Stimulated activated CD8-positive, alpha-beta memory T cell treated with anti-CD3 and anti-CD28 coated beads, Interleukin-2, amount 100 ng/mL, for 1 hour (primary cell): ENCODE measurements at regions not wholly inside any gene's neighbourhood (a gene's known extent, or its start where the extent isn't known, plus 50 kb on each side); places are given as distances from the start of the nearest gene placed in this dataset.

ENCODE experiments used
- DNase-seq, 2 donors: peaks; one replicate each; pipeline ENCODE4 v3.0.0-alpha.2; 2020; ENCODE audit warnings: low read depth in 2 of 2

DNA sequence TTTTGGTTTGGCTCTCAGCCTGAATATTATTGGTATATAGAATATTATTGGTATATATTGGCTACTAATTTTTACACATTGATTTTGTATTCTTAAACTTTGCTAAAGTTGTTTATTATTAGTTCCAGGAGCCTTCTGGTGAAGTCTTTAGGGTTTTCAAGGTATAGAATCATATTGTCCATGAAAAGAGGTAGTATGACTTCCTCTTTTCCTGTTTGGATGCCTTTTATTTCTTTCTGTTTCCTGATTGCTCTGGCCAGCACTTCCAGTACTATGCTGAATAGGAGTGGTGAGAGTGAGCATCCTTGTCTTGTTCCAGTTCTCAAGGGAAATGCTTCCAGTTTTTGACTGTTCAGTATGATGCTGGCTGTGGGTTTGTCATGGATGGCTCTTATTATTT lies 107.3 kb upstream of the LIPC start:
- no peak for DNase-seq

DNA sequence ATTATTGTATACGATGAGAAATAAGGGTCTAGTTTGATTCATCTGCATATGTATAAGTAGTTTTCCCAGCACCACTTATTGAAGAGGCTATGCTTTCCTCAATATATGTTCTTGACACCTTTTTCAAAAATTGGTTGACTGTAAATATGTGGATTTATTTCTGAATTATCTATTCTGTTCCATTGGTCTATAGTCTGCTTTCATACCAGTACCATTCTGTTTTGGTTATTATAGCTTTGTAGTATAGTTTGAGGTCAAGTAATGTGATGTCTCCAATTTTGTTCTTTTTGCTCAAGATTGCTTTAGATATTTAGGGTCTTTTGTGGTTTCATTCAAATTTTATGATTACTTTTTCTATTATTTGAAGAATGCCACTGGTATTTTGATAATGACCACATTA lies 103.8 kb upstream of the LIPC start:
- DNase-seq: no peak

GRCh38 chr15:58329211-58329610 lies 102.6 kb upstream of the LIPC start:
- no peak for DNase-seq

GRCh38 chr15:58329781-58330671 lies 101.8 kb upstream of the LIPC start:
- no peak for DNase-seq

- no peak for DNase-seq
Observed at GRCh38 chr15:58330741-58331559, 100.8 kb upstream of the LIPC start.

DNA sequence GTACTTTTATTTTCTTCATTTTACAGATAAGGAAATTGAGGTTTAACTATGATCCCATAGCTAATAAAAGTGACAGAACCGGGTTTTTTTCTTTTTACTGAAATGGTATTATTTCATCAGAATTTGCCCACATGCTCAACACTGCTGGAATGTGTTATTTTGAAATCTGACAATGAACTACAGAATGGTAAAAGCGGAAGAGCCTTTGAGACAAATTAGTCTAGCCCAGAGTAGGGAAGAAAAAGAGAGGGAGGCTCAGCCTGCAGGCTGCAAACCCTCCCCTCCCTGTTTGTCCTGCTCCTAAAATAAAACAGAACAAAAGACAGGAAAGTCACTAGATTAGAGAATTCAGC lies 100.3 kb upstream of the LIPC start:
- no peak for DNase-seq

GRCh38 chr15:58331913-58332675 lies 99.7 kb upstream of the LIPC start:
- DNase-seq: peak; percentile 63 to 74

DNA sequence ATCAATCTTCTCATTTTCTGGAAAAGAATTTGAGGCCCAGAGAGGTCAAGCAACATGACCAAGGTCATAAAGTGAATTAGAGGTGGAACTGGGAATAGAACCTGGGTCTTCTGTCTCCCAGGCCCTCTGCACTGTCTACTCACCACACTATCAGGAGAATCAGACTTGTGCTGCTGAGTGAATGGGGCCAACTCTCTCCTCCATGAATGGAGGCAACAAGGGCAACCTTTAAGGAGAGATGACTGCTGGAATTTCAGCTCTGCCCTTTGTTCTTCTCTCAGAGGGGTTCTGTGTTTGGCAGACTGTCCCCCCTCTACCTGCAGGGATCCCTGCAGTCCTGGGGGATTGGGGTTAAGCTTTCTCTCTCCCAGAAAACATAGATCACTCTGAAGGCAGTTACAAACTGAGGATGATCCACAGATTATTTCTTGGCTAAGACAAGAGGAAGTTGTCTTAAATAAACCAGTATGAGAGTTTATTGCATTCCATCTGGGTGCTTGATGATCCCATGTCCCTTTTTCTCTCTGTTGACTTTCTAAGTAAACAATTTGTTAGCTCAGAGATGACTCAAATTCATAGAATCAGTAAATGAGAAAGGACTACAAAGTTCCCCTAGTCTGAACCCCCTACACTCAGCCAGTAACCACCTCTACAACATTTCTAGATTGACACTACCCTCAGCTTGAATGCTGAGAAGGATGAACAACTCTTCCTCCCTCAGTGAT lies 99.0 kb upstream of the LIPC start:
- DNase-seq: no peak

DNA sequence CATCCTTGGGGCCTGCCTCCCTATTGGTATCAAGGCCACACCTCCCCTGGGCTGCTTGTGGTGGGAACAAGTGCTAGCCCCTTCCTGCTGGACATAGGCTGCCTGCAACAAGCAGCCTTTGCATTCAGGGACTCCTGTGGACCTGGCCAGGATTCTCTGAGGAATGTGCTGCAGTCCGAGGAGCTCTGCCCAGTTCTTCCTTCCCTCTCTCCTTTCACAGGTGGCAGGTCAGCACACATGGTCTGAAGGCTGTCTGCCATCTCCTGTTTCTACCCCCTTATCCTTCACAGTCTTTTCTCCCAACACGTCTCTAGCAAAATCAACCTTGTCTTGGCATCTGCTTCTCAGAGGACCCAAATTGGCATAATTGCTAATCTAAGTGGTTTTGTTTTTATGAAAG lies 97.0 kb upstream of the LIPC start:
- DNase-seq: no peak

DNA sequence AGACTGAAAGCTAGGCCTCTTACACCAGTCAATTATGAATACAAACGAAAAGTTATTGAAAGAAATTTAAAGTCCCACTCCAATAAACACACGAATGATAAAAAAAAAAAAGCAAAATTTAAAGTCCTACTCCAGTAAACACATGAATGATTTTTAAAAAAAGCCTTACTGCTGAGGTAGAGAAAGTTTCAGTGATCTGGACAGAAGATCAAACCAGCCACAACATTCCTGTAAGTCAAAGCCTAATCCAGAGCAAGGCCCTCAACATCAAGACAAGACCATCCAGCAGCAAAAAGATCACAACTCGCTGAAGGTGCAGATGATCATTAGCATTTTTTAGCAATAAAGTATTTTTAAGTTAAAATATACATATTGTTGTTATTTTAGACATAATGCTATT lies 95.6 kb upstream of the LIPC start:
- DNase-seq: no peak

DNA sequence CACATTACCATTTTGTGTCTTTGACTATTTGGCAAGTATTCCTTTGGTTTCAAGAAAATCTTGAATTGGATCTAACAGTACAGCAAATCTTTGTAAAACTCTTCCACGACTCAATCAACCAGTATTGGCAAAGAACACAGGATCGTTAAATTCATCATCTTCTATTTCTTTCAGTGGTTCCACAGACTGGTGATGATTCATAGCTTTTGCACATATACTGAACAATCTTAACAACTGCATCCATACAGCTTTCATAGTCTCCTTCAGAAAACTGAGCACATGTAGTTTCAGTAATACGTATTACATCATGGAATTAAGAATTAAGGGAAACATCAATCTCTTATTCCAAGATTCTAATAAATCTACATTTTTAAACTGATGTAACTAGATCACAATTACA lies 91.6 kb upstream of the LIPC start:
- DNase-seq: no peak

DNA sequence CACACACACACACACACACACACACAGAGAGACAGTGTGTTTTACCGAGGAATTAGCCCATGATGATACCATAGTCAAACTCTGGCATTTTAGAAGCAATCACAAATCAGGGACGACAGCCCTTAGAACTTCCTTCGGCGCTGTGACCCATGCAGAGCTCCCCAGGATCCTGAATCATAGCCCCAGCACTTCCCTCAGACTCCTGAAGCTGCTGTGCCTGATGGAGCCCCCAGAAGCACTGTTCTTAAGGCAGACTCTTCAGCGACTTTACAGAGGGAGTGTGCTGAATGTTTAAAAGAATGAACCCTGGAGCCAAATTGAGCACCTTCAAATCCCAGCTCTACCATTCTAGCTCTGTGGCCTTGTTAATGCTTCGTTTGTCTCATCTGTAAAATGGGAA lies 89.3 kb upstream of the LIPC start:
- DNase-seq: no peak

DNA sequence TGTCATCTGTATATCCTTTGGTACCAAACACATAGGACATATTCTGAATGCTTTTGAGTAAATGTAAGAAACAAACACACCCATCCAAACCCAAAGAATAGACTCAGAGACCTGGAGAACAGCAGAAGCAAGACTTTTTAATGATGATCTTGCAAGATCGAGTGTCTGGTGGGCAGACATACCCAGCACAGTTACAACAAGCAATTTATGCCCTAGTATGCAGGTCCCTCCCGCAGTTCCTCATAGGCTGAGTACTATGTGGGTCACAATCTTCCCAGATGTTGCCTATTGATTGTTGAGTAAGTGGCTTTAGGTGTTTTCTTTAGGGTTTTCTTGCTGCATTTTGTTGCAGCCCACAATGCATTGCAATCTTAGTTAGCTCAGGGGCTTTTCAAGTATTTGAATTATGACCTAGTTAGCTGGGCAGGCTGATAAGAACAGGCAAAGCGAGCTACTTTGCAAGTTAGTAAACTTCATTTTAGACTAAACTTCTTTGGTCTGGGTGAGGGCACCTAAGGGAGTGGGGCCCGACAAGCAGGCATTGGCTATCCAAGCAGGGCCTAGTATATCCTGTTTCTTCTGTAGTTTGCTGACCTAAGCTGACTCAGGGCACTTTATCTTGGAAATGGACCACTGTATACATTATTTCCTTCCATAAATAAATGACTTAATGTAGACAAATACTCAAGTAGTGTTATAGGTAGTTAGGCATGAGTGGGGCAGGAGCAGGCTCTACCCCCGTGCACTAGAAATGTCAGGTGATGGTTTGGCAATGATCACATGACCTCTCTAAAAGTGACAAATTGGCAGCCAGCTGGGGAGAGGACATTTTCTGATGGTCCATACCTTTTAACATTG lies 87.3 kb upstream of the LIPC start:
- no peak for DNase-seq

DNA sequence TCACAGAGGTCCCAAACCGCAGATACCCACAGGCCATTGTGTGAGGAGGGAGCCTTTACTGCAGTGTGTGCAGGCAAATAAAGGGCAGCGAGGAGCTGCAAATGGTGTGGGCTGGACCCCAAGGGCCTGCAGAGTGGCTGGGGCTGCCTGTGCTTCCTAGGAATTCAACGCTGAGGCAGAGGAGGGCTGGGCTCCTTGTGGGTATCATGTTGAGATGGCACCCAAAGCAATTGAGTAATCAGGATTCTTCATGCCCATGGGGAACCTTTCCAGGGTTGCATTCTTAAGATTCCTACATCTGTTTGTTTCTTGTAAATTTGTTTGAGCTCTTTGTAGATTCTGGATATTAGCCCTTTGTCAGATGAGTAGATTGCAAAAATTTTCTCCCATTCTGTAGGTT lies 85.4 kb upstream of the LIPC start:
- DNase-seq: no peak

DNA sequence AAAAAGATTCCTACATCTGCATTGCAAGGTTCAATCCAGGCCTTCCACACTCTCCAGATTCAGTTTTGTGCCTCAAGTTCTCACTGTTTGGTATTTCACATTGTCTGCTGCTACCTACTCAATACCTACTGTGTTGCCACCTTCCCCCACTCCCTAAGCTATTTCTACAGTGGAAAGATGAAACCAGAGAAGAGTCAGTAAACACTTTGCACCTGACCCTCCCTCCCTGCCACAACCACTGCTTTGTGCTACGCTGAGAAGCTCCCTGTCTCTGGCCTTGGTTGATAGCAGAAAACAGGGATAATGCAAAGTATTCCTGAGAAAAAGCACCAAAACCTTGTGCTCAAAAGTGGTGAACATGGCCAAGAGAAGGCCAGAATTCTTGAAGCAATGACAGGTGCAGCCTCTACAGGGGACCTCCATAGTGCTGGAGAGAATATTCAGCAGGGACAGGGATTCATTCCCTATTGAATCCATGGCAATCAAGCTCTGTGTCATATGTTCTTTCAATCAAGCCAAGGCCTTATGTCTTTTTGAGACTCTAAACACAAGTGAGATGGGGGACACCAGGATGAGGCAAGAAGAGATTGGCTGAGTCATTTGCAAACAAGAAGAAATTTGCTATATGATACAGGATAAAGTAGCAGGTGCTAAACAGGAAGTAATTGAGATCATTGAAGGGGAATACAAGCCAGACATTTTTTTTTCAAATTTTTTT lies 83.5 kb upstream of the LIPC start:
- no peak for DNase-seq

GRCh38 chr15:58352026-58352929 lies 79.5 kb upstream of the LIPC start:
- no peak for DNase-seq

GRCh38 chr15:58355382-58355971 lies 76.3 kb upstream of the LIPC start:
- DNase-seq: no peak

DNA sequence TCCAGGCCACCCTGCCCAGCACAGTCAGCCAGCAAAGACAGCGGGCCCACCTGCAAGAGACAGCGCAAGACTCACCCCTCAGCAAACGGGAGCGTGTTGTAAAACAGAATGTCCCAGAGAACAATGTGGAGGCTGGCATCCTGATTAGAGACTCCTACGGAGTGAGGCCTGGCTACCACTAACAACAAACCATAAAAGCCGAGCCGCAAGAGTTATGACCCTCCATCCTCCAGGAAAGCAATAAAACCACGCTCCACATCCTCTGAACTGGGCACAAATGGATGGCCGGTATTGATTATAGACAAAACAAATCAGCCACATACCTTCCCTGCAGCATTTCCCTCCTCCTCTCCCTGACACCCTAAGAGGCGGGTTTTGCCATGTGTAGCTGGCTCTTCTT lies 75.8 kb upstream of the LIPC start:
- no peak for DNase-seq
